AG04450 (cell line): ENCODE measurements at regions not wholly inside any gene's neighbourhood (a gene's known extent, or its start where the extent isn't known, plus 50 kb on each side); places are given as distances from the start of the nearest gene placed in this dataset.

Source experiments
- CTCF ChIA-PET: fragments of 300-600, 350-600 bp; formaldehyde crosslinking; extraction: SDS; loops from one replicate; lab custom pipeline; 2022; ENCODE audit warnings: antibody characterized with exemption, inconsistent platforms; lab: Charles Lee
- POLR2A ChIA-PET: fragments of 350-600 bp; formaldehyde crosslinking; extraction: SDS; loops from one replicate; lab custom pipeline; 2021; ENCODE audit warnings: antibody characterized with exemption, inconsistent platforms; lab: Yijun Ruan, JAX
- DNase-seq: peaks from one replicate; pipeline ENCODE4 v3.0.0-alpha.2; 2011; ENCODE audit warnings: low read depth, low spot score
- H3K27ac ChIP-seq: one replicate; pipeline ENCODE4 v1.5.1; 2012; ENCODE audit warnings: low read depth, low read length, control low read depth
- H3K27me3 ChIP-seq: one replicate; pipeline ENCODE4 v1.6.0; 2012; ENCODE audit warnings: low read length; ENCODE audit not compliant: control insufficient read depth, insufficient read depth
- H3K4me3 ChIP-seq: 2 replicates; pipeline ENCODE4 v1.5.1; 2011; ENCODE audit warnings: mild to moderate bottlenecking, low read depth, low read length, control low read depth
- H3K9me3 ChIP-seq: 2 replicates; pipeline ENCODE4 v1.5.1; 2012; ENCODE audit warnings: low read length; ENCODE audit not compliant: control insufficient read depth, insufficient read depth
- TF ChIP-seq, protein P1 (sequence below): IDR thresholded peaks from 2 replicates; pipeline ENCODE4 v1.5.1; 2011; ENCODE audit warnings: low read depth, low read length, control low read depth, inconsistent platforms

GRCh38 chr10:47178537-47179290, 121.3 kb upstream of the GDF10 start:
- no peak for DNase-seq
- CTCF ChIA-PET, result no interaction called here
- POLR2A ChIA-PET, result no interaction called here
- TF ChIP-seq, protein P1, sequence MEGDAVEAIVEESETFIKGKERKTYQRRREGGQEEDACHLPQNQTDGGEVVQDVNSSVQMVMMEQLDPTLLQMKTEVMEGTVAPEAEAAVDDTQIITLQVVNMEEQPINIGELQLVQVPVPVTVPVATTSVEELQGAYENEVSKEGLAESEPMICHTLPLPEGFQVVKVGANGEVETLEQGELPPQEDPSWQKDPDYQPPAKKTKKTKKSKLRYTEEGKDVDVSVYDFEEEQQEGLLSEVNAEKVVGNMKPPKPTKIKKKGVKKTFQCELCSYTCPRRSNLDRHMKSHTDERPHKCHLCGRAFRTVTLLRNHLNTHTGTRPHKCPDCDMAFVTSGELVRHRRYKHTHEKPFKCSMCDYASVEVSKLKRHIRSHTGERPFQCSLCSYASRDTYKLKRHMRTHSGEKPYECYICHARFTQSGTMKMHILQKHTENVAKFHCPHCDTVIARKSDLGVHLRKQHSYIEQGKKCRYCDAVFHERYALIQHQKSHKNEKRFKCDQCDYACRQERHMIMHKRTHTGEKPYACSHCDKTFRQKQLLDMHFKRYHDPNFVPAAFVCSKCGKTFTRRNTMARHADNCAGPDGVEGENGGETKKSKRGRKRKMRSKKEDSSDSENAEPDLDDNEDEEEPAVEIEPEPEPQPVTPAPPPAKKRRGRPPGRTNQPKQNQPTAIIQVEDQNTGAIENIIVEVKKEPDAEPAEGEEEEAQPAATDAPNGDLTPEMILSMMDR, result no peak
- no peaks in the 10 kb centered on the region for H3K9me3 ChIP-seq
- no peak overlapping the region for H3K4me3 ChIP-seq
- no peaks in the 10 kb centered on the region for H3K27me3 ChIP-seq
- no peak overlapping the region for H3K27ac ChIP-seq

DNA sequence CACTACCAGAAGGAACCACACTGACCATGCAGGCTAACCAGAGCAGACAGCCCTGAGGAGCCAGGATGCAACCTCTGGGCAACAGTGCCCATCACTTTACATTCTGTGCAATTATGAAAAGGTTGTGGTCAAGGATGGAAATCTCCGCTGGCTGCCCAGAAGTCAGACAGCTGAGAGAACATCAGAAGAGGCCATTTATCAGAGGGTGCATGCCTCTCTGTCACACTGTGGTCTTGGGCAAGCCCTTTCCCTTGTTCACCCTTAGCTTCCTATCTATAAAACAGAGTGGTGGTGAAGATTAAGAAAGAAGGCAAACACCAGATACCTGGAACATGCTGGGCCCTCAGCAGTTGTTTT, 120.7 kb upstream of the GDF10 start:
- POLR2A ChIA-PET, result no interaction called here
- Histone ChIP-seq H3K4me3 (no peak overlapping the region), H3K27ac (no peak overlapping the region), H3K27me3 (no peaks in the 10 kb centered on the region), H3K9me3 (no peaks in the 10 kb centered on the region)
- CTCF ChIA-PET, result no interaction called here
- DNase-seq, result no peak
- TF ChIP-seq, protein P1, result no peak

DNA sequence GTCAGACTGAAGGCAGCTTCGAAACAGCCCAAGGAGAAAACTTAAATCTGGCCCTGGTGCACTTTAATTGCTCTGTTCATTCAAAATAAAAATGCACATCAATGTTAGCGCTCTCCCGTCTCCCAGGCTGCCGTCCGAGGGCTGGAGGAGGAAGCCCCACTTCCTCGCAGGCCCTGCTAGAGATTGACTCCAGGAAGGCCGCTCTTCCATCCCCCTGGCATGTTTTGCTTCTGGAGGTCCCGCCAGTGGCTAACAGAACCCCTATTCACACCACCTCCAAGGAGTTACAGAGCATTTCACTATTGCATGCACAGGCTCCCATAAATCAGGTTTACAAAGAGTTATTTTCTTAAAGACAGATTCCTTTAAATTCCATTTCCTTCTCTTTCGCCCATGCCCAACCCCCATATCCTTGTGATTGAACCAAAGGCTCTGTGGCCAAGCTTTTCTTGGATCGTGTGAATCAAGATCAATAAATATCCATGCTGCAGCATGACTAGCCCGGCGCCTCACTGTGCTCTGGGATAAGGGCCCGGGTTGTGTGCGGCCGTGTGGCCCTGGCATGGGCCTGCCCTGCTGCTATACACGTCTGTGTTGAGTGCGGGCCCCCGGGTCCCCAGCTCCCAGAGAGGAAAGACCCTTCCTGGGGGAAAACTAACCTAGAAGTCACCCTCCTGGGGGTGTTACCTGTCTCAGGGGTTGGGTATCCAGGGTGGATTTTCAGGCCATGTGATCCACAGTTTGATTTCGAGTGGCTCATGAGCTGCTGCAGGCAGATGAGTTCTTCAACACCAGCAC, 118.7 kb upstream of the GDF10 start:
- Histone ChIP-seq H3K27ac (no peak overlapping the region), H3K27me3 (no peaks in the 10 kb centered on the region), H3K4me3 (no peak overlapping the region), H3K9me3 (no peaks in the 10 kb centered on the region)
- no peak for DNase-seq
- CTCF ChIA-PET, result no interaction called here
- POLR2A ChIA-PET, result no interaction called here
- TF ChIP-seq, protein P1, result no peak

- Histone ChIP-seq H3K4me3 (no peak overlapping the region), H3K27ac (no peak overlapping the region), H3K9me3 (no peaks in the 10 kb centered on the region), H3K27me3 (no peaks in the 10 kb centered on the region)
- CTCF ChIA-PET, result no interaction called here
- no peak for DNase-seq
- POLR2A ChIA-PET, result no interaction called here
- TF ChIP-seq, protein P1, result no peak
Measured at GRCh38 chr10:47182934-47183703, 116.9 kb upstream of the GDF10 start.
